GM10248 (cell line): ENCODE measurements at regions not wholly inside any gene's neighbourhood (a gene's known extent, or its start where the extent isn't known, plus 50 kb on each side); places are given as distances from the start of the nearest gene placed in this dataset.

Experiments
- CTCF ChIA-PET: fragments of 300-600 bp; sonication (Branson Sonifier 250); formaldehyde crosslinking; extraction: SDS; loops from one replicate; lab custom pipeline; 2021; ENCODE audit warnings: antibody characterized with exemption; lab: Yijun Ruan, JAX
- POLR2A ChIA-PET: fragments of 350-650 bp; sonication (Branson Sonifier 250); formaldehyde crosslinking; extraction: SDS; loops from one replicate; lab custom pipeline; 2020; ENCODE audit warnings: antibody characterized with exemption; lab: Yijun Ruan, JAX
- DNase-seq: peaks from one replicate; pipeline ENCODE4 v3.0.0; 2012; ENCODE audit errors: extremely low spot score
- TF ChIP-seq, protein P1 (sequence below): IDR thresholded peaks from 2 replicates; pipeline ENCODE4 v1.5.1; 2012; ENCODE audit warnings: mild to moderate bottlenecking, low read depth; ENCODE audit errors: extremely low read depth, missing control alignments, control extremely low read depth

DNA sequence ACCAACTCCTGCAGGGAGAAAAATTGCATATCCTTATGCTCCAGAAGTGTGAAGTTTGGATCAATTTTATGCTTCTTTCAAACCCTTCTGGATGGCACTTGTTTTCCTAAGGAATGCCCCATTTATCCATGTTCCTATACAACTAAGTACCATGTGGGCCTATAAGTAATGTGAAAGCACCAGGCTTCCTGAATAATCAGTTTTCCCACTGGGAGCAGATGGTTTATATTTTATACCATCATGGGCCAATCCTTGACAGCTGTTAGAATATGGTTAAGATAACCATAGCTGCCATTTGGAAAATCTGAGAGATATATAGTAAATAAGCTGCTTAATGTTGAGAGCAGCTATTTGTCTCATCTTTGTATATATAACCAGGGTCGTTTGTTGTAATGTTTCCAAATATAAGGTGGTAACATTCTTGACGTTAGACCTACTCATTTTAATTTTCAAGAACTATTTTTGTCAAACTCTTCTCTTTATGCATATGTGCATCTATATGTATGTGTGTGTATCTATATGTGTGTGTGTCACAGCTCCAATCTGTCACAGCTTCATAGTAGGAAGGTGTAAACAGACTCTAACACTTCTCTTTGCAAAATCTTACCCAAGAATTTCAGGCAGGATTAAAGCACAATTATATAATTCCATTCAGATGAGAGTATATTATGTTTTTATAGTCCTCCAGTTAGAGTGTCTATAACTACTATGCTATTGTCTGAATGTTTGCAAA, 458.7 kb upstream of the GCFC2 start:
- ChIA-PET POLR2A (no interaction called here), CTCF (interaction anchor here (1.5 to 2.4 kb wide), 2 partner anchors 10 to 28 kb away, joined by 4 to 6 read pairs; no protein-coding TSS in a partner anchor)
- DNase-seq = no peak
- TF ChIP-seq, protein P1, sequence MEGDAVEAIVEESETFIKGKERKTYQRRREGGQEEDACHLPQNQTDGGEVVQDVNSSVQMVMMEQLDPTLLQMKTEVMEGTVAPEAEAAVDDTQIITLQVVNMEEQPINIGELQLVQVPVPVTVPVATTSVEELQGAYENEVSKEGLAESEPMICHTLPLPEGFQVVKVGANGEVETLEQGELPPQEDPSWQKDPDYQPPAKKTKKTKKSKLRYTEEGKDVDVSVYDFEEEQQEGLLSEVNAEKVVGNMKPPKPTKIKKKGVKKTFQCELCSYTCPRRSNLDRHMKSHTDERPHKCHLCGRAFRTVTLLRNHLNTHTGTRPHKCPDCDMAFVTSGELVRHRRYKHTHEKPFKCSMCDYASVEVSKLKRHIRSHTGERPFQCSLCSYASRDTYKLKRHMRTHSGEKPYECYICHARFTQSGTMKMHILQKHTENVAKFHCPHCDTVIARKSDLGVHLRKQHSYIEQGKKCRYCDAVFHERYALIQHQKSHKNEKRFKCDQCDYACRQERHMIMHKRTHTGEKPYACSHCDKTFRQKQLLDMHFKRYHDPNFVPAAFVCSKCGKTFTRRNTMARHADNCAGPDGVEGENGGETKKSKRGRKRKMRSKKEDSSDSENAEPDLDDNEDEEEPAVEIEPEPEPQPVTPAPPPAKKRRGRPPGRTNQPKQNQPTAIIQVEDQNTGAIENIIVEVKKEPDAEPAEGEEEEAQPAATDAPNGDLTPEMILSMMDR = no peak

DNA sequence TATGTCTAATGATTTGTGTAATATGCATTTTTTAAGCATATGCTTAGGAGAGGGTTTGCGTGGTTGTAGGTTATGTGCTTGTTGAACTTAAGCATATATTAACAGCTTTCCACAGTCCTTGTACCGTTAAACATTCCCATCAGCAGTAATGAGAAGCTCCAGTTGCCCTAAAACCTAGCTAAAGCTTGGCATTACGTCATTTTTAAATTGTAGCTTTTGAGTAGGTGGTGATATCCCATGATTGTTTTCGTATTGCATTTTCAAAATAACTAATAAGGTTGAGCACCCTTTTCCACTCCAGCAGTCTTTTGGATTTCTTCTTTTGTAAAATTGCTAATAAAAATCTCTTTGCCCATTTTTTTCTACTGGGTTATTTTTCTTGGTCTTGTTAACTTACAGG, 453.1 kb upstream of the GCFC2 start:
- DNase-seq = no peak
- CTCF ChIA-PET = no interaction called here
- TF ChIP-seq, protein P1 = no peak
- POLR2A ChIA-PET = no interaction called here

DNA sequence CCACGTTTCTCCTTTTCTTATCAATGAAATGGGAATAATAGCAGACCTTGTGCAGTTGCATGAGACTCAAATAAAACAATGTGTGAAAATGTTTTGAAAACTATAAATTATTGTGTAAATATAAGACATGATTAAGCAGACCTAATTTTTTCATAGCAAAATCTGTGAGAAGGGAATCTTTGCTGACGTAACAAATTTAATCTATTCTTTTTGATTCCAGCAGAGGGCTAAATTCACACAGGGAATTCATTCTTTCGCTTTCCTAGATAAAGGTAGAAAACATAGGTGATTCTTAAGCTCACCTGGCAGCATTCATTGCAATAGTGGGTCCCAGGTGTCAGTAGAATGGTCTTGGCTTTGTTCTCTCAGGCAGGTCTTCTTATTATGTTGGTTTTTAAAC, 450.0 kb upstream of the GCFC2 start:
- TF ChIP-seq, protein P1 = no peak
- ChIA-PET CTCF (no interaction called here), POLR2A (no interaction called here)
- no peak for DNase-seq

DNA sequence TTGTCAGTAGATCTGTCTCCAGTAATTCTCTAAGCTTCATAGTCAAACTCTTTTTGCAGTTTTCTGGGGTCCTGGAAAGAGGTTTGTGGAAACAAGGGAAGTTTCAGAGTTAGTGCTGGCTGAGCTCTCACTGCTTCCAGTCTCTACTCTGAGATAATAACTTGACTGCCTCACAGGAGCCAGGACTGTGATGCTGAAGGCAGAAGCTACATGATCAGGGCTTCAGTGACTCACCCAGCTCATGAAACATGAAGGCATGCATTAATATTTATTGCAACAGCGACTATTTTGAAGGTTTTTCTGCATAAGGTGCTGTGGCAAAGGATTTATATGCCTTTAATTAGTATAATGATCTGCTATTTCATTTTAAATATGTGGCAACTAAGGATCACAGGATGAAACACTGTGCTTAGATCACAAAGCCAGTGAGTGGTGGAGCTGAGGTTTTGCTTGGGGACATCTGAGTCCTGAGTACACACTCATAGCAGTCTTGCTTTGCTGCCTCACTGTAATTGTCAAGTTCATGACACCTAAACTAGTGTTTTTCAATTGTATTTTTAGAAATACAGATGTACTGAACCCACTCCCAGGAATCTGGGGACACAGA, 448.4 kb upstream of the GCFC2 start:
- TF ChIP-seq, protein P1 = no peak
- no peak for DNase-seq
- CTCF ChIA-PET = interaction anchor here (1.0 to 1.1 kb wide), 2 partner anchors 12 to 39 kb away, joined by 3 to 4 read pairs; no protein-coding TSS in a partner anchor
- POLR2A ChIA-PET = no interaction called here

DNA sequence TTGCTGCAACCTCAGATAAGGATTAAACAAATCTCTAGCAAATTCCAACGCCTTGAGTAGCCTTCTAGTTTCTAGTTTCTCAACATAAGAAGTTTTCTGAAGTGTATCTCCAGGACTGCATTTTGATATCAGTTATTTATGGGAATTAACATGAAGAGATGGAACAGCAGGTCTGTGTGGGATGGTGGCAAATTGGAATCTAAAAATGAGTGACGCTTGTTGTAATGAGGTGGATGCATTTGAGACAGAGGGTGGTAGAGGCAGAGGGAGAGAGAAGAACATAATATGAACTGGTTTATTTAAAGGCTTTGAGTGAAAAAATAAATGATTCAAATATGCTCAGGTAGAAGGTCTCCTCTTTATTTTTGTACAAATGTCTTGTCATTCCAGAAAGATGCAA, 446.8 kb upstream of the GCFC2 start:
- TF ChIP-seq, protein P1 = no peak
- CTCF ChIA-PET = no interaction called here
- DNase-seq = no peak
- POLR2A ChIA-PET = no interaction called here

DNA sequence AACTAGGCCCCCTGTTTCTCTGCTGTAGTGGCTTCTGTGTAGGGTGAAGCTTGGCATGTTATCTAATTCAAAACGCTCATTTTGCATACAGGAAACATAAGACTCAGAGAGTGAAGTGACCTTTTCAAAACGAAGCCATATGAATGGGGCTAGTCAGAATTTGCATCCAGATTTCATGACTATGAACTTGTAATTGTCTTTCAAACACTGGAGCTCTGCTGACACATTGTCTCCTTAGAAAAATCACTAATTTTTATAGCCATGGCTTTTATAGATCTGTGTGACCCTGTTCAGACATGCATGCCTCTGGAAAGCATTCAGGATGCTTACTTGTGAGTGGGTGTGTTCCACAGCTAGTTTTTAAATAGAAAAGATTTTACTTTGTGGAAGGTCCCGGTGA, 444.3 kb upstream of the GCFC2 start:
- TF ChIP-seq, protein P1 = no peak
- POLR2A ChIA-PET = no interaction called here
- no peak for DNase-seq
- CTCF ChIA-PET = no interaction called here
